ENCODE measurements at regions not wholly inside any gene's neighbourhood (a gene's known extent, or its start where the extent isn't known, plus 50 kb on each side); places are given as distances from the start of the nearest gene placed in this dataset.

DNA sequence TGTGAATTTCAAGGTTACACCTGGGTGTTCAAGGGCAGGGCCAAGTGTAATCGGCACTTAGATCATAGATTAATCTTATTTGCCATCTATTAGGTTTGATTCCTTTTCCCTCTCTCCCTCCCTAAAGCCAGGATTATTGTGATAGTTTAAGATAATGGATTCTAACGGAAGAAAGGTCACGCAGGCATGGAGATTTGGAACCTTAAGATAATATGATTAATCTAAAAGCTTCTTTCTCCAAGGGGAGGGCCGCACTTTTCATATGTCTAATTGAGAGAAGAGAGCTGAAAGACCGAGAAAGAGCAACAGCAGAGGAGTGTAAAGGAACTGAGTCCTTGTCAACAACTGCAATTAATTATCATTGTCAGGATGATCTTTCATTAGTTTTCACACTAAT is 858.8 kb upstream of the NR2F2 start:
- no peak for DNase-seq

DNA sequence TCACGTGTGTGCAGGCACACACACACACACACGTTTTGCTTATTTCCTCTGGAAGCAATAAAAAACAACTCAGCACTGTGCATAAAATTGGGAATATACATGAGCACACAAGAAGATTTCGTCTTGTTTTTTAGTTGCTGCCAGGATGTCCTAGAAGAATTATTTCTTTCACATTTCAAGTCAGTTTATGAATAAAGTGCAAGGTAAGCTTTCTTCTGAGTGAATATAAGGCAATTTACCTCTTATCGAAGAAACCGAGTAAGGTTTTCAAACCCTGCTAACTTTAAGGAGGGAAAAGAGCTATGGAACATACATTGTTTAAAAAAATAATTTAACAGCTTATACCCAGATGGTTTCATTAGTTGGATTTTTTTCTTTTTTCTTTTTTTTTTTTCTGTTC is 855.4 kb upstream of the NR2F2 start:
- DNase-seq, result no peak

GRCh38 chr15:95479308-95479707 is 851.2 kb upstream of the NR2F2 start:
- no peak for DNase-seq

- no peak for DNase-seq
Observed at GRCh38 chr15:95485367-95485766, 845.1 kb upstream of the NR2F2 start.

DNA sequence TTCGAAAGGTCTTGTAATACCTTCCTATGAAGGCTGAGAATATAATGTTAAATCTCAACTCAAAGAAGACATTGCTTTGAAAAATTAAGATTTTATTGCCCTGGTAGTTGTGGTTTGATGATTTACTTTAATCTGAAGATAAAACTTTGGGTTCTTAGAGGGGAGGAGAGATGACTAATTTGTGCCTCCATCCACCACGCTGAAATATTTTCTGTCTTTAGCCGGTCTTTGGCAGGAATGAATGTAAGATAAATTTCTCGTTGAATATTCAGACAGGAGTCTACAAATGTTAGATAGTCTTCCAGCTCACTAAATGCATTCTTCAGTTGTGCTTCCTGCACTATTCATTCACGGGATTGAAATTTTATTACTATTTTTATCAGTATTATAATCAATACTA is 844.3 kb upstream of the NR2F2 start:
- DNase-seq, result no peak

- DNase-seq, result no peak
Observed at GRCh38 chr15:95489103-95489502, 841.4 kb upstream of the NR2F2 start.

DNA sequence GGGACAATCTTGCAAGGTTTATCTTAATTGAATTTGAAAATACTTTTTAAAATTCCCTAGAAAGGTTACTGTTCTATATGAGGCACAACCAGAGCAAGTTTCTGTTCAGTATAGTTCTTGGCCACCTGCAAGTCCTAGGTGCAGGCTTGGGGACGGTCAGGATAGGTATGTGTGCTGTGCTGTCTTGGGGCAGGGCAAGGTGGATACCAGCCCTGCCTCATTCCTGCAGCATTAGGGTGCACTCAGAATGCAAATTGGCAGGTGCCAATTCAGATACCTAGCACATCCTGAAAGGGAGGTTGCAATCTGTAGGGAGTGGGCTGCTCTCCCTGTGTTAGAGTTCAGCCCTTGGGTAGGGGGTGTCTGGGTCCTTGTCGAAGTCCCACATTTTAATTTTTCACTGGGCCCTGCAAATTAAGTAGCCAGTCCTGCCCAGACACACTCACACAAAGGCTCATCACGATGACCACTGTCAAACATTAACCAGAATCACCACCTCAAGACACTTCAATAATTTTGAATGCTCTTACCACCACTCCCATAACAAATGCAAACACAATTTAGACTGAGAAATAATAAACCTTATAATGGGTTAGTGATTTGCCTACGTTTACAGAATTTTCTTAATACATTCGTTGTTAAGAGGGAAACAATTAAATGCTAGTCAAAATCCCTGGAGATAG is 838.0 kb upstream of the NR2F2 start:
- no peak for DNase-seq

DNA sequence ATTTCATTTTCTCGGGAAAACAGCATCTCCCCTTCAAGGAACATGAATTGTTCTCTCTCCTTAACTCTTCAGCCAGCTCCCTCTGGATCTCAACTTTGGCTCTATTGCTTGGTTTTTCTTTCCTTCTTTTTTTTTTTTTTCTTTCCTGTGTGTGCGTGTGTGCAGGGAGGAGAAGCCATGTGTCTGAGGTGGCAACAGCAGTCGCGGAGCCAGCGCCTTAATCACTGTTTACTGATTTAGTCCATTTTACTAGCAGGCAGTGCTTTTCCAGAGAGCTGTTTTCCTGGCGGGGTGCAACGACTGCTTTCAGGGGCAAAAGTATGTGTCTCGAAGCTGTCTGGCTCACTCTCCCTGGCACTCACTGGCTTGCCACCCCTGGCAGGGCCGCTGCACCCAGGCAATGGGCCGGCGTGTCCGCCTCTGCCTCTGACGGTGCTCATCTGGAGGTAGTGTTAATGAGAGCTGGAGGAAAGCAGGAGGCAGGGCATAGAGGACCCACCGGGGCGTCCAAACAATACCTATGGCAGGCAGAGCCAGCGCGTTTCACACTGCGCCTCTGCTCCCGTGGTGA is 835.4 kb upstream of the NR2F2 start:
- DNase-seq, result peak in 3 of 56 donors; percentile 0 to 27 (median 9)

- no peak for DNase-seq
Observed at GRCh38 chr15:95497634-95498033, 832.9 kb upstream of the NR2F2 start.

- DNase-seq, result no peak
Observed at GRCh38 chr15:95498961-95499360, 831.5 kb upstream of the NR2F2 start.

DNA sequence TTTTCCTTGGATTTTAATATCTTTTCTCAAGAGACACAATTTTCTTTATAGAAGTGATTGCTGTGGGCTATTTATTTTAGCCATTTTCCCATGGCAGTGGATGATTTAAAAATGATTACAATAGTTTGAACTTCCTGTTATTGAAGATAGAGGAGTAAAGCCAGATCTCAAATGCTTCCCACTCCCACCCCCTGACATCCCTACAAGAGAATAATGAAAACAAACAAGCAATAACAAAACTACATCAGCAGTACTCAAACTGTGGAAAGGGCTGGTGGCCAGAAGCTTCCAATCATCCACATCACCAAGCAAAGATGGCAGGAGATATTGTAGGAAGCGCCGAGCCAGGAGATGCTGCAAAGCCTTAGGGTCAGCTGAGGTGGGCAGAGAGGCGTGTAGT is 831.1 kb upstream of the NR2F2 start:
- DNase-seq, result no peak

DNA sequence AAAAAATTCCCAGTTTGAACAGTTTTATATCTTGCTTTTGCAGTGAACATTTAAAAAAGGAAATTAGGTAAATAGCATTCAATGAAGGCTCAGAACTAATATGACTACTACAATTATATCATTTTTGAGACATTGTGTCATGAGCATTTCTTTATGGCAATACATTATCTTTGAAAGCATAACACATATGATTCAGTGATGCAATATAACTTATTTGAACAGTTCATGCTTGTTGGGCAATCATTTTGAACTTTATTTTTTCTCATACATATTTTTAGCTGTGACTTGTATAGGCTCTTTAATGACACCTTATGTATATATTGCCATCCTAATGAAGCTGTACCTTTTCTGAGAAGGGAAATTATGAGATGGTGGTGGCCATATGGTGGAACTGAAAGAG is 828.6 kb upstream of the NR2F2 start:
- DNase-seq, result no peak

- DNase-seq, result no peak
Observed at GRCh38 chr15:95503107-95503506, 827.4 kb upstream of the NR2F2 start.

- DNase-seq, result no peak
Observed at GRCh38 chr15:95503640-95504225, 826.8 kb upstream of the NR2F2 start.

DNA sequence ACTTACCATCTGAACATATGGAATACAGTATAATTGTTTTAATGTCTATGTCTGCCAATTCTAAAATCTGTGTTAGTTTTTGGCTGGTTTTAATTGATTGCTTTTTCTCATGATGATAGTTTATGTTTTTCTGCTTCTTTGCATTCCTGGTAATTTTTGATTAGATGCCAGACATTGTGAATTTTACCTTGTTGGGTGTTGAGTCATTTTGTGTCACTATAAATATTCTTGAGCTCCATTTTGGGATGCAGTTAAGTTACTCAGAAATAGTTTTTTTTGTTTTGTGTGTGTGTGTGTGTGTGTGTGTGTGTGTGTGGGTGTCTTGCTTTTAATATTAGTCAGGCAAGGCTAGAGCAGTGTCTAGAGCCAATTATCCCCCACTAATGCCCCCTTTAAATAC is 818.8 kb upstream of the NR2F2 start:
- no peak for DNase-seq

DNA sequence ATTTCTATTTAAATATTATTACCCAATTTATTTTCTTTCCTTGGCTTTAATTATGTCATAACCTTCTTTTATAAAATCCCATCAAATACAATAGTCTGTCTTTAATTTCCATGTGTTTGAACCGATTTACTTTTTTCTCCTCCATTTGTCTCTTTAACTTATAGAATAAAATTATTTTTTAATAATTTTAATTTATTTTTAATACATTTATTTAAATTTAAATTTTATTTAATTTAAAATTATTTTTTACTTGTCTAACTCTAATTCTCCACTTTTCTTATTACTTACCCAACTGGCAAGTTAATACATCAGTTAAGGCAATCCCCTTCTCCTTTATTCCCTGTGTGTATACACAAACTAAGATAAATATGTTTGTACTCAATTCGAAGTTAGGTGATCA is 817.6 kb upstream of the NR2F2 start:
- no peak for DNase-seq

DNA sequence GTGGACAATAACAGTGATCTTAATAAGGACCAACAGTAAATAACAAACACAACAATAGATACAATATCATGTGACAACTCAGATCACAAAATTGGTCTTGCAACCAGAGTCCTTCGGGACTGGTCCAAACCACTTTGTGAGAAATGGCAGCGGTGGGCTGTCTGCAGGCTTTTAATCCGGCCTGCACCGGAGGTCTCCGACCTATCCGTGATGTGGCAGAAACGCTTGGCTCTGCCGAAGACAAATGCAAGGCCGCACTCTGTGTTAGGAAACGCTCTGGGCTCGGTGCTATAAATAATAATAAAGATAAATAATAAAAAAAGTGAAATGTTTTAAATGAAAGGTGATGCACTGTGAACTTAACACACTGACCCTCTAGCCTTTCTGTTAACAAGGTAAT is 810.6 kb upstream of the NR2F2 start:
- no peak for DNase-seq

- no peak for DNase-seq
Observed at GRCh38 chr15:95520511-95520910, 810.0 kb upstream of the NR2F2 start.

DNA sequence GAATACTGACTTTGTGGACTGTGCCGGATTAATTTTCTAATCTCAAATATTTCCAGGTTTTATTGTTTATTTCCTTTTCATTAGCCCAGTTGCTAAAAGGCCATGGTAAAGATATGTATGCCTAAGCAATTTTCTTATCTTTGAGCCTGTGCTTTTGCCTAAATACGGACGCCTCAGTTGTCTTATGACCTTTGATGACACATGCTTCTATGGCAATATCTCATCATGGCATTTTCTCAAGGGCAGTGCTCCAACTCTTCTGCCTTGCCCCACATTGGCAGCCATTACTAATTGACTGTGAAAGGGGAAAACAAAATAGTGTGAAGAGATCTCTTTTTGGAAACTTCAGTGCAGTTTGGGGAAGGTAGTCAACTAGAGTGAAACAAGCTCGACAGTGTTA is 809.6 kb upstream of the NR2F2 start:
- DNase-seq, result no peak

- DNase-seq, result no peak
Observed at GRCh38 chr15:95522533-95522932, 808.0 kb upstream of the NR2F2 start.

GRCh38 chr15:95528920-95529319 is 801.6 kb upstream of the NR2F2 start:
- DNase-seq, result no peak

- DNase-seq, result no peak
Observed at GRCh38 chr15:95536638-95537037, 793.9 kb upstream of the NR2F2 start.

DNA sequence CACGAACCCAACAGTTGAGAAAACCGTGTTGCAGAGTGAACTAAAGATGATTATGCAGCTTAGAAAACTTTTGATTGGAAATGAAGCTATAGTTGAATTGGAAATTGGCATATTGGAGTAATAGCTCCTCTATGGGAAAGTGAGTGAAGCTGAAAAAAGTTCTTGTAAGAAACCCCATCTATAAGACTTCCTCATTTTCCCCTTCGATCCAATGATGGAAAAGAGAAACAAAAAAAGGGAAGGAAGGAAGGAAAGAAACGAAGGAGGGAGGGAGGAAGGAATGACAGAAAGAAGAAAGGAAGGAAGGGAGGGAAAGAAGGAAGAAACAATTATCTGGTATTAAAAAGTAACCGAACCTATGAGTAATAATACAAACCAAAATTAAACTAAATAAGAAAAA is 791.8 kb upstream of the NR2F2 start:
- no peak for DNase-seq
